Ascending aorta (tissue), 2 donors: ENCODE measurements at regions not wholly inside any gene's neighbourhood (a gene's known extent, or its start where the extent isn't known, plus 50 kb on each side); places are given as distances from the start of the nearest gene placed in this dataset.
"Not testable (repeated sequence)": the region's sequence is repeated elsewhere in the genome, so short reads cannot be mapped to it uniquely, and the experiment has no call there.

Experiments
- DNase-seq, 2 donors: peaks; one replicate each; pipeline ENCODE4 v3.0.0-alpha.2; 2019; ENCODE audit warnings: low spot score in 2 of 2
- H3K27ac ChIP-seq, 2 donors: fragments of 200-600 bp; sonication (generic); one replicate each; pipeline ENCODE4 v1.5.1; 2016 to 2017; ENCODE audit warnings: mild to moderate bottlenecking in 1 of 2
- H3K27me3 ChIP-seq: fragments of 200-600 bp; sonication (generic); one replicate; pipeline ENCODE4 v1.5.1; 2017
- H3K36me3 ChIP-seq, 2 donors: fragments of 200-600 bp; sonication (generic); one replicate each; pipeline ENCODE4 v1.5.1; 2016
- H3K4me1 ChIP-seq, 2 donors: fragments of 200-600 bp; sonication (generic); one replicate each; pipeline ENCODE4 v1.5.1; 2016 to 2017; ENCODE audit warnings: mild to moderate bottlenecking in 1 of 2
- H3K4me3 ChIP-seq, 2 donors: fragments of 200-600 bp; sonication (generic); one replicate each; pipeline ENCODE4 v1.5.1; 2016 to 2017; ENCODE audit warnings: mild to moderate bottlenecking in 1 of 2
- H3K9me3 ChIP-seq, 2 donors: fragments of 200-600 bp; sonication (generic); one replicate each; pipeline ENCODE4 v1.5.1; 2016
- CTCF ChIP-seq, 3 experiments: fragments of 200-600 bp in 2 of 3; fragments of 450-650 bp in 1 of 3; sonication (generic) in 2 of 3; IDR thresholded peaks; one replicate each; pipeline ENCODE4 v1.5.1; 2016 to 2019; ENCODE audit warnings: antibody characterized with exemption in 3 of 3, mild to moderate bottlenecking in 1 of 3, moderate library complexity in 1 of 3
- intact Hi-C: fragments of 100-400 bp; cut with DNase I; formaldehyde crosslinking; loops from one replicate; pipeline ENCODE4 v1.15.1; 2023

- DNase-seq, H3K27me3 ChIP-seq, H3K4me1 ChIP-seq, H3K9me3 ChIP-seq, intact Hi-C loops, H3K4me3 ChIP-seq, H3K27ac ChIP-seq, H3K36me3 ChIP-seq: not testable (repeated sequence)
Measured at GRCh38 chr16:29172098-29172724, 187.4 kb downstream of the LAT start.

- H3K27me3 ChIP-seq, H3K4me1 ChIP-seq, DNase-seq, H3K27ac ChIP-seq, H3K36me3 ChIP-seq, H3K4me3 ChIP-seq, H3K9me3 ChIP-seq, intact Hi-C loops: not testable (repeated sequence)
Measured at GRCh38 chr16:29171296-29171695, 186.4 kb downstream of the LAT start.

GRCh38 chr16:29170393-29171119, 185.7 kb downstream of the LAT start:
- H3K4me3 ChIP-seq, H3K4me1 ChIP-seq, H3K36me3 ChIP-seq, intact Hi-C loops, H3K27me3 ChIP-seq, H3K9me3 ChIP-seq, H3K27ac ChIP-seq, DNase-seq: not testable (repeated sequence)

- H3K36me3 ChIP-seq, H3K27me3 ChIP-seq, intact Hi-C loops, H3K4me3 ChIP-seq, DNase-seq, H3K27ac ChIP-seq, H3K4me1 ChIP-seq, H3K9me3 ChIP-seq: not testable (repeated sequence)
Measured at GRCh38 chr16:29169295-29169994, 184.6 kb downstream of the LAT start.

- intact Hi-C loops, H3K36me3 ChIP-seq, H3K27ac ChIP-seq, H3K4me3 ChIP-seq, H3K9me3 ChIP-seq, DNase-seq, H3K27me3 ChIP-seq, H3K4me1 ChIP-seq: not testable (repeated sequence)
Measured at GRCh38 chr16:29168515-29169259, 183.8 kb downstream of the LAT start.

- intact Hi-C loops, H3K27ac ChIP-seq, DNase-seq: not testable (repeated sequence)
Measured at GRCh38 chr16:29164442-29165089, 179.7 kb downstream of the LAT start.

GRCh38 chr16:29160171-29160570, 175.3 kb downstream of the LAT start:
- intact Hi-C loops, H3K27me3 ChIP-seq, DNase-seq, H3K36me3 ChIP-seq, H3K27ac ChIP-seq, H3K9me3 ChIP-seq, H3K4me3 ChIP-seq, H3K4me1 ChIP-seq: not testable (repeated sequence)

More at GRCh38 chr16:29164442-29165089, 179.7 kb downstream of the LAT start:
- not testable (repeated sequence) for H3K36me3 ChIP-seq, H3K4me3 ChIP-seq, H3K4me1 ChIP-seq, H3K27me3 ChIP-seq, H3K9me3 ChIP-seq

GRCh38 chr16:29159603-29160002, 174.8 kb downstream of the LAT start:
- H3K27ac ChIP-seq, H3K4me3 ChIP-seq: not testable (repeated sequence)

GRCh38 chr16:29158785-29159184, 173.9 kb downstream of the LAT start:
- DNase-seq = no peak
- H3K27me3 ChIP-seq = no peaks in the 10 kb centered on the region
- H3K27ac ChIP-seq = peak overlapping the region in 1 of 2 donors; percentile 76
- intact Hi-C loops = no loop called here
- no peaks in the 10 kb centered on the region for H3K36me3 ChIP-seq
- H3K9me3 ChIP-seq = no peaks in the 10 kb centered on the region
- H3K4me1 ChIP-seq = no peaks in the 10 kb centered on the region
- no peak for TF ChIP-seq CTCF (IDR thresholded peaks at IDR 0.05)
- no peak overlapping the region for H3K4me3 ChIP-seq

More at GRCh38 chr16:29159603-29160002, 174.8 kb downstream of the LAT start:
- H3K9me3 ChIP-seq, DNase-seq, intact Hi-C loops, H3K36me3 ChIP-seq, H3K4me1 ChIP-seq, H3K27me3 ChIP-seq: not testable (repeated sequence)

- H3K4me3 ChIP-seq, H3K4me1 ChIP-seq, intact Hi-C loops, H3K9me3 ChIP-seq, DNase-seq, H3K27me3 ChIP-seq, H3K36me3 ChIP-seq: not testable (repeated sequence)
- peak overlapping the region; percentile 51 to 76 for H3K27ac ChIP-seq
Measured at GRCh38 chr16:29158031-29158784, 173.4 kb downstream of the LAT start.

GRCh38 chr16:29157051-29157923, 172.4 kb downstream of the LAT start:
- H3K27me3 ChIP-seq, H3K9me3 ChIP-seq, DNase-seq, H3K4me3 ChIP-seq, intact Hi-C loops, H3K36me3 ChIP-seq, H3K4me1 ChIP-seq: not testable (repeated sequence)
- peak overlapping the region; percentile 51 to 76 for H3K27ac ChIP-seq
